ENCODE measurements at regions not wholly inside any gene's neighbourhood (a gene's known extent, or its start where the extent isn't known, plus 50 kb on each side); places are given as distances from the start of the nearest gene placed in this dataset.

DNA sequence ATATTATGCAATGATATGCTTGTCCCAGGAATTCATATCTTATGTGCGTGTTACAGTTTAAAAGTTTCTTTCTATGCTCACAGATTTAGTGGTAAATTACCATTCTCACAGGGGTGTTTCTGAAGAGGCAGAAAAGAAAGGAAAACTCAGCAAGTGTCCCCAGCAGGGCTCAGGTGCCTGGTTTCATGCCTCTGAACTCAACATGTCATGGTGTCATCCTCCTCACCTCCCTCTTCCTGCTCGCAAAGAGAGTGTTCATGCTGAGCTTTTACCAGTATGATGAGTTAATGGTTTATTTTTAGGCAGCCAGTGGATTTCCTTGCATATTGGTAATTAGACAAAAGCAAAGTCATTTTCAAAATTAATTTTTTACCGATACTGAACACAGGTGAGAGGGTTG, 492.9 kb upstream of the ZEB2 start:
- no peak for DNase-seq (ENCODE audit: extremely low read depth, low read depth)
- TF ChIP-seq, protein P1, sequence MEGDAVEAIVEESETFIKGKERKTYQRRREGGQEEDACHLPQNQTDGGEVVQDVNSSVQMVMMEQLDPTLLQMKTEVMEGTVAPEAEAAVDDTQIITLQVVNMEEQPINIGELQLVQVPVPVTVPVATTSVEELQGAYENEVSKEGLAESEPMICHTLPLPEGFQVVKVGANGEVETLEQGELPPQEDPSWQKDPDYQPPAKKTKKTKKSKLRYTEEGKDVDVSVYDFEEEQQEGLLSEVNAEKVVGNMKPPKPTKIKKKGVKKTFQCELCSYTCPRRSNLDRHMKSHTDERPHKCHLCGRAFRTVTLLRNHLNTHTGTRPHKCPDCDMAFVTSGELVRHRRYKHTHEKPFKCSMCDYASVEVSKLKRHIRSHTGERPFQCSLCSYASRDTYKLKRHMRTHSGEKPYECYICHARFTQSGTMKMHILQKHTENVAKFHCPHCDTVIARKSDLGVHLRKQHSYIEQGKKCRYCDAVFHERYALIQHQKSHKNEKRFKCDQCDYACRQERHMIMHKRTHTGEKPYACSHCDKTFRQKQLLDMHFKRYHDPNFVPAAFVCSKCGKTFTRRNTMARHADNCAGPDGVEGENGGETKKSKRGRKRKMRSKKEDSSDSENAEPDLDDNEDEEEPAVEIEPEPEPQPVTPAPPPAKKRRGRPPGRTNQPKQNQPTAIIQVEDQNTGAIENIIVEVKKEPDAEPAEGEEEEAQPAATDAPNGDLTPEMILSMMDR (IDR thresholded peaks at IDR 0.05; ENCODE audit: low read depth, low read length, missing control alignments): no peak
- H3K4me3 ChIP-seq (replicated peaks; ENCODE audit: low read depth, low read length): no peak overlapping the region

DNA sequence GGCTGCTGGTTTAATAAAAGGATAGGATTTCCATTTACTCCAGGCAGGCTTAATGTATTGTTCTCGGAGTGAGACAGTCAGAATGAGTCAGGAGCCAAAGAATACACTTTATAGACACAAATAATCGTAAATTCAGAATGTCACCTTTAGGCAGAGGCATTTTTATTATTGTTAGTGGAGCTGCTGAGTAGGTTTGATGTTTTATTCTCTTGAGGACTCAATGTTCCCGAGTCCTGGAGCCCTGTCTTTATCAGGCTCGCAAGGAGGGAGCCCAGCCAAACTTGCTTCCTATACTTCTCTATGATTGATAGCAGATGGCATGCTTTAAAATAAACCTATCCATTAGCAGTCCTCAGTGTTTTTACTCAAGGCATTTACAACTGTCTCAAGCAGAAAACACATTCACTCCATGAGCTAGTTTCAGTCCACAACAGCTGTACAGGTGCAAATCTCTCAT, 492.3 kb upstream of the ZEB2 start:
- no peak overlapping the region for H3K4me3 ChIP-seq (replicated peaks; ENCODE audit: low read depth, low read length)
- TF ChIP-seq, protein P1 (IDR thresholded peaks at IDR 0.05; ENCODE audit: low read depth, low read length, missing control alignments): no peak
- DNase-seq (ENCODE audit: extremely low read depth, low read depth): peak; percentile 59

DNA sequence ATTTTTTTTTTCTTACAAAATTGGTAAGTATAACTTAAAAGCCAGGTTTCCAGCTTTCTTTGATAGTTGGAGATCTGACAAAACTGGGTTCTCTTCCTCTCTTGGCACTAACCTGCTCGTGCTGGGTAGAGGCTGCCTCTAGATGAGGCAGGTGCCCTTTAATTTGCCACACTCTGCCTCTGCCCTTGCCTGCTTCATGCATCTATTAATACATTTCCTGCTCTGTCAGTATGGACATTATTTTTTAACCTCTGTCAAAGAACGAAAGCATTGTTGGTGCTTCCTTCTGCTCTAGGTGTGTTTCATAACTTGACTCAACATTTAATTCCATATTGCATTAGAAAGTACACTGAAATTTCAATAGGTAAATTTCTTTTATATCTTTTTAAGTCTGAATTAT, 490.7 kb upstream of the ZEB2 start:
- TF ChIP-seq, protein P1 (IDR thresholded peaks at IDR 0.05; ENCODE audit: low read depth, low read length, missing control alignments): no peak
- DNase-seq (ENCODE audit: extremely low read depth, low read depth): no peak
- H3K4me3 ChIP-seq (replicated peaks; ENCODE audit: low read depth, low read length): no peak overlapping the region

DNA sequence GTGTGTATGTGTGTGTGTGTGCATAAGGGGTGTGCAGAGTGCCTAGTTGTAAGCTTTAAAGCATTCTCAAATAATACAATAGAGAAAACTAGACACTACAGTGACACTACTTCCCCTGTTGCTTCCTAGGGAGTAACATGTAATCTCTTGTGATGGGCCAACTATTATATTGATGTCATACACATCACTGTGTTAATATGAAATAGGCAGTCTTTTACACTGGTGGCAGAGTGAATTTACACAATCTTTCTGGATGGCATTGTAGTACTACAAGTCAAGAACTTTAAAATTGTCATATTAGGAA, 488.0 kb upstream of the ZEB2 start:
- TF ChIP-seq, protein P1 (IDR thresholded peaks at IDR 0.05; ENCODE audit: low read depth, low read length, missing control alignments): no peak
- peak overlapping the region; percentile 16 for H3K4me3 ChIP-seq (replicated peaks; ENCODE audit: low read depth, low read length)
- DNase-seq (ENCODE audit: extremely low read depth, low read depth): no peak

DNA sequence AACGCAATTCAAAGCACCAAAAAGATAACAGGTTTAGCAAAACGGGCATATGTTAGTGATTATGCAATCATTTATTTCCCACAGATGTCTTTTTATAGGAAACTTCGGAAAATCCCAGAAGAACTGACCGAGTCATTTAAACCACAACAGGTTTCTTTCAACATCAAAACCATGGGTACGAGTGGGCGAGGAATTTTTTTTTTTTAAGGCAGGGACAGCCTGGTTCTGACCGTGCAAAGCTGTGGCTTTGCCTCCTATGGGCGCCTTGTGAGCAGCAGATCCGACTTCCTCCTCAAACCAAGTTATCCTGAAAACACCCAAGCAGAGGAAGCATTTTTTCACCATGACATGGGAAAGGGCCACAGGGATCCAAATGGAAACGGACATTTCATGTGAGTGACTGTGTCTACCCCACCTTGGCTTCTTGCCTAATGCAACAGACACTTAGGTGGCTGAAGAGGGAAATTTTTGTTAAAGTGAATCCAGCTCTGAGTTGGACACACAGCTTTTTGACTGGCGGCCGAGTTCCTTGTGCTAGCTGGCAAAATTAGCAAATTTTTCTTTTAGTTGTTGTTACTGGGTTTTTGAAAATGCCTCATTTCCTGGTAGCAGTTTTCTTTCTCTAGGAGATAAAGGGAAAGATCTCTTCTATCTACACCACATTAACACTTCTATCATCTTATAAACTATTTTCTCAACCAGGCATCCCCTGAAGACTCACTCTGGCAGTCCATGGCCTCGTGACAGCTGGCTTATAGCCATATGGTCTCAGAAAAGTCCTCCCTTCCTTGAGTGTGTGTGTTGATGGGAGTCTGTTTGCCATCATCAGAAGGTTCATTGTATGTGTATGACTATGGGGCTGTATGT, 487.4 kb upstream of the ZEB2 start:
- DNase-seq (ENCODE audit: extremely low read depth, low read depth): peak; percentile 96
- peak overlapping the region; percentile 16 for H3K4me3 ChIP-seq (replicated peaks; ENCODE audit: low read depth, low read length)
- TF ChIP-seq, protein P1 (IDR thresholded peaks at IDR 0.05; ENCODE audit: low read depth, low read length, missing control alignments): no peak

DNA sequence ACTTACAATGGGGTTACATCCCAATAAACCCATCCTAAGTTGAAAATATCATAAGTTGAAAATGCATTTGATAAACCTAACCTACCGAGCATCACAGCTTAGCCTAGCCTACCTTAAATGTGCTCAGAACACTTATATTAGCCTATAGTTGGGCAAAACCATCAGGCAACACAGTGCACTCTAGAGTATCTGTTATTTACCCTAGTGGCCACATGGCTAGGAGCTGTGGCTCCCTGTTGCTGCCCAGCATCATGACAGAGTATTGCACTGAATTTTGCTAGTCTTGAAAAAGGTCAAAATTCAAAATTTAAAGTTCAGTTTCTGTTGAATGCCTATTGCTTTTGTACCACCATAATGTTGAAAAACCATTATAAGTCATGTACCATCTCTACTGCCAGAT, 482.7 kb upstream of the ZEB2 start:
- TF ChIP-seq, protein P1 (IDR thresholded peaks at IDR 0.05; ENCODE audit: low read depth, low read length, missing control alignments): no peak
- DNase-seq (ENCODE audit: extremely low read depth, low read depth): no peak
- H3K4me3 ChIP-seq (replicated peaks; ENCODE audit: low read depth, low read length): no peak overlapping the region

All from HFF-Myc (cell line).